NCI-H226 (cell line): ENCODE measurements at regions not wholly inside any gene's neighbourhood (a gene's known extent, or its start where the extent isn't known, plus 50 kb on each side); places are given as distances from the start of the nearest gene placed in this dataset.
"Not testable (repeated sequence)": the region's sequence is repeated elsewhere in the genome, so short reads cannot be mapped to it uniquely, and the experiment has no call there.

Source experiments
- DNase-seq: peaks from one replicate; pipeline ENCODE4 v3.0.0-alpha.2; 2015

GRCh38 chr5:166172597-166172996 lies 2118.8 kb upstream of the WWC1 start:
- DNase-seq, result no peak

- DNase-seq, result no peak
These were observed 2112.9 kb upstream of the WWC1 start for GRCh38 chr5:166178411-166179080.

GRCh38 chr5:166185185-166185584 lies 2106.3 kb upstream of the WWC1 start:
- DNase-seq, result no peak

GRCh38 chr5:166188501-166189325 lies 2102.7 kb upstream of the WWC1 start:
- no peak for DNase-seq

GRCh38 chr5:166192696-166193095 lies 2098.7 kb upstream of the WWC1 start:
- DNase-seq, result no peak

GRCh38 chr5:166195981-166196380 lies 2095.5 kb upstream of the WWC1 start:
- DNase-seq, result no peak

GRCh38 chr5:166200532-166200931 lies 2090.9 kb upstream of the WWC1 start:
- no peak for DNase-seq

GRCh38 chr5:166211640-166212039 lies 2079.8 kb upstream of the WWC1 start:
- no peak for DNase-seq

GRCh38 chr5:166236327-166236726 lies 2055.1 kb upstream of the WWC1 start:
- no peak for DNase-seq

- DNase-seq, result no peak
These were observed 2050.7 kb upstream of the WWC1 start for GRCh38 chr5:166240705-166241104.

- DNase-seq, result no peak
These were observed 2045.9 kb upstream of the WWC1 start for GRCh38 chr5:166245556-166245955.

- no peak for DNase-seq
These were observed 2039.7 kb upstream of the WWC1 start for GRCh38 chr5:166251786-166252185.

- no peak for DNase-seq
These were observed 2033.8 kb upstream of the WWC1 start for GRCh38 chr5:166257661-166258060.

GRCh38 chr5:166262395-166262794 lies 2029.0 kb upstream of the WWC1 start:
- no peak for DNase-seq

GRCh38 chr5:166267907-166268306 lies 2023.5 kb upstream of the WWC1 start:
- no peak for DNase-seq

- DNase-seq, result no peak
These were observed 2020.7 kb upstream of the WWC1 start for GRCh38 chr5:166270712-166271111.

- no peak for DNase-seq
These were observed 2015.4 kb upstream of the WWC1 start for GRCh38 chr5:166276006-166276405.

- no peak for DNase-seq
These were observed 2011.6 kb upstream of the WWC1 start for GRCh38 chr5:166279828-166280227.

- DNase-seq, result no peak
These were observed 2010.0 kb upstream of the WWC1 start for GRCh38 chr5:166281433-166281832.

GRCh38 chr5:166282939-166283338 lies 2008.5 kb upstream of the WWC1 start:
- DNase-seq, result no peak

- DNase-seq, result peak; percentile 61
These were observed 2006.1 kb upstream of the WWC1 start for GRCh38 chr5:166285361-166285760.

GRCh38 chr5:166286832-166287231 lies 2004.6 kb upstream of the WWC1 start:
- no peak for DNase-seq

- DNase-seq, result no peak
These were observed 2003.6 kb upstream of the WWC1 start for GRCh38 chr5:166287866-166288265.

GRCh38 chr5:166291800-166292199 lies 1999.6 kb upstream of the WWC1 start:
- not testable (repeated sequence) for DNase-seq

- no peak for DNase-seq
These were observed 1997.6 kb upstream of the WWC1 start for GRCh38 chr5:166293892-166294291.
